HepG2 (cell line): ENCODE measurements at regions not wholly inside any gene's neighbourhood (a gene's known extent, or its start where the extent isn't known, plus 50 kb on each side); places are given as distances from the start of the nearest gene placed in this dataset.

Experiments used
- MAFG ChIP-seq: sonication (generic); formaldehyde crosslinking; IDR thresholded peaks from 2 replicates; pipeline ENCODE4 v1.5.1; 2020; ENCODE audit warnings: mild to moderate bottlenecking, missing genetic modification reagents
- NR3C1 ChIP-seq: sonication (generic); formaldehyde crosslinking; IDR thresholded peaks from 2 replicates; pipeline ENCODE4 v1.4.0; 2020; ENCODE audit warnings: missing genetic modification reagents
- TFE3 ChIP-seq: IDR thresholded peaks from 2 replicates; pipeline ENCODE4 v1.6.1; 2016
- ZBTB21 ChIP-seq: sonication (generic); formaldehyde crosslinking; IDR thresholded peaks from 2 replicates; pipeline ENCODE4 v1.4.0; 2020; ENCODE audit warnings: missing genetic modification reagents
- TF ChIP-seq, protein P1 (sequence below), 2 experiments: sonication (generic) in 1 of 2; formaldehyde crosslinking in 1 of 2; IDR thresholded peaks; 2 replicates each; pipeline versions ENCODE4 v1.5.1 to v1.6.1; 2011 to 2020; ENCODE audit warnings: borderline replicate concordance in 1 of 2, low read depth in 1 of 2, low read length in 1 of 2, mild to moderate bottlenecking in 1 of 2, missing genetic modification reagents in 1 of 2, moderate library complexity in 1 of 2

- no peak for TF ChIP-seq MAFG
- TF ChIP-seq NR3C1 (CRISPR knock-in tag) = no peak
- no peak for TF ChIP-seq ZBTB21
- no peak for TF ChIP-seq TFE3
- TF ChIP-seq, protein P1, sequence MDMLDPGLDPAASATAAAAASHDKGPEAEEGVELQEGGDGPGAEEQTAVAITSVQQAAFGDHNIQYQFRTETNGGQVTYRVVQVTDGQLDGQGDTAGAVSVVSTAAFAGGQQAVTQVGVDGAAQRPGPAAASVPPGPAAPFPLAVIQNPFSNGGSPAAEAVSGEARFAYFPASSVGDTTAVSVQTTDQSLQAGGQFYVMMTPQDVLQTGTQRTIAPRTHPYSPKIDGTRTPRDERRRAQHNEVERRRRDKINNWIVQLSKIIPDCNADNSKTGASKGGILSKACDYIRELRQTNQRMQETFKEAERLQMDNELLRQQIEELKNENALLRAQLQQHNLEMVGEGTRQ (IDR thresholded peaks at IDR 0.05; ENCODE audit: low read depth, low read length) = no peak
- TF ChIP-seq, protein P1 (CRISPR knock-in tag; IDR thresholded peaks at IDR 0.05; ENCODE audit: borderline replicate concordance) = no peak
Observed at GRCh38 chr9:25948182-25948581, 269.9 kb upstream of the TUSC1 start.
